ENCODE measurements at regions not wholly inside any gene's neighbourhood (a gene's known extent, or its start where the extent isn't known, plus 50 kb on each side); places are given as distances from the start of the nearest gene placed in this dataset.

DNA sequence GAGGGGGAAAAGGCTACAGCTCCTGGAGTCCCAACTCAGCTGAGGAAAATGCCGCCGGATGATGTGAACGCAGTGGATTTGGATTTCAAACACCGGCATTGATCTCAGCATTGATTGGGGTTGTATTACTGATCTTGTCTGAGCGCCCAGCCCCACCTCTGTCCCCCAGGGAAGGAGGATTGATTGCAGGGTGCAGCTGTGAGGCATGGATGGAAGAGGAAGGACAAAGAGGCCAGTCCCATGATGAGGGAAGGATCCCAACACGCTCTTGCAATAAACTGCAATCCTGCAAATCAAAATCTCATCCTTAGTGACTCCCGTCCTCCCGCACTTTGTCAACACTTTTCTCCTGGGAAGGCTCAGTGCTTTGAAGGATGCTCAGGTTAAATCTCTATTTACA lies 242.3 kb upstream of the PROX1 start:
- no peaks in the 10 kb centered on the region for H3K4me1 ChIP-seq
- H3K9me3 ChIP-seq: no peaks in the 10 kb centered on the region
- H3K27me3 ChIP-seq: no peaks in the 10 kb centered on the region
- no peak overlapping the region for H3K4me3 ChIP-seq
- intact Hi-C loops (cut with DNase I; ENCODE audit: low total_unique reads): no loop called here
- DNase-seq (no peak), ATAC-seq (no peak)
- in situ Hi-C loops (cut with MboI; ENCODE audit: low sequenced_read_pairs in 4 of 4): no loop called here
- H3K27ac ChIP-seq: no peak overlapping the region
- H3K36me3 ChIP-seq: no peaks in the 10 kb centered on the region
- TF ChIP-seq POLR2A (IDR thresholded peaks at IDR 0.05): no peak
- TF ChIP-seq CTCF (IDR thresholded peaks at IDR 0.05 in 4 of 5, conservative IDR thresholded peaks at IDR 0.05 in 1 of 5): no peak

GRCh38 chr1:213749558-213749957 lies 238.2 kb upstream of the PROX1 start:
- DNase-seq (no peak), ATAC-seq (no peak)
- H3K36me3 ChIP-seq: no peaks in the 10 kb centered on the region
- H3K27me3 ChIP-seq: no peaks in the 10 kb centered on the region
- in situ Hi-C loops (cut with MboI; ENCODE audit: low sequenced_read_pairs in 4 of 4): no loop called here
- no peaks in the 10 kb centered on the region for H3K4me1 ChIP-seq
- H3K9me3 ChIP-seq: no peaks in the 10 kb centered on the region
- no peak overlapping the region for H3K27ac ChIP-seq
- no peak for TF ChIP-seq POLR2A (IDR thresholded peaks at IDR 0.05)
- TF ChIP-seq CTCF (IDR thresholded peaks at IDR 0.05 in 4 of 5, conservative IDR thresholded peaks at IDR 0.05 in 1 of 5): no peak
- intact Hi-C loops (cut with DNase I; ENCODE audit: low total_unique reads): no loop called here
- H3K4me3 ChIP-seq: no peak overlapping the region

- ATAC-seq (no peak), DNase-seq (no peak)
- TF ChIP-seq CTCF (IDR thresholded peaks at IDR 0.05 in 4 of 5, conservative IDR thresholded peaks at IDR 0.05 in 1 of 5) (no peak), POLR2A (IDR thresholded peaks at IDR 0.05) (no peak)
- in situ Hi-C loops (cut with MboI; ENCODE audit: low sequenced_read_pairs in 4 of 4) (no loop called here), intact Hi-C loops (cut with DNase I; ENCODE audit: low total_unique reads) (no loop called here)
- H3K27ac ChIP-seq: no peak overlapping the region
- no peaks in the 10 kb centered on the region for H3K9me3 ChIP-seq
- H3K27me3 ChIP-seq: no peaks in the 10 kb centered on the region
- no peaks in the 10 kb centered on the region for H3K36me3 ChIP-seq
- no peaks in the 10 kb centered on the region for H3K4me1 ChIP-seq
- H3K4me3 ChIP-seq: no peak overlapping the region
Measured at GRCh38 chr1:213750231-213751063, 237.3 kb upstream of the PROX1 start.

GRCh38 chr1:213751064-213751397 lies 236.7 kb upstream of the PROX1 start:
- Histone ChIP-seq H3K27me3 (no peaks in the 10 kb centered on the region), H3K4me3 (no peak overlapping the region), H3K36me3 (no peaks in the 10 kb centered on the region), H3K4me1 (no peaks in the 10 kb centered on the region), H3K27ac (no peak overlapping the region), H3K9me3 (no peaks in the 10 kb centered on the region)
- intact Hi-C loops (cut with DNase I; ENCODE audit: low total_unique reads): no loop called here
- TF ChIP-seq POLR2A (IDR thresholded peaks at IDR 0.05) (no peak), CTCF (IDR thresholded peaks at IDR 0.05 in 4 of 5, conservative IDR thresholded peaks at IDR 0.05 in 1 of 5) (no peak)
- no peak for DNase-seq
- in situ Hi-C loops (cut with MboI; ENCODE audit: low sequenced_read_pairs in 4 of 4): no loop called here
- ATAC-seq: no peak
